Adrenal gland (tissue), 5 donors: ENCODE measurements at regions not wholly inside any gene's neighbourhood (a gene's known extent, or its start where the extent isn't known, plus 50 kb on each side); places are given as distances from the start of the nearest gene placed in this dataset.

Experiments used
- POLR2A ChIP-seq, 2 donors: fragments of 450-650 bp; IDR thresholded peaks; one replicate each; pipeline ENCODE4 v1.6.1; 2017; ENCODE audit warnings: antibody characterized with exemption in 2 of 2, mild to moderate bottlenecking in 2 of 2, moderate library complexity in 1 of 2
- TF ChIP-seq, protein P1 (sequence below), 6 experiments: fragments of 450-650 bp in 4 of 6; fragments of 200-600 bp in 2 of 6; sonication (generic) in 1 of 6; IDR thresholded peaks; 1 replicate in 5 of 6; 2 replicates in 1 of 6; pipeline versions ENCODE4 v1.5.1 to v1.8.0; 2016 to 2021; ENCODE audit warnings: antibody characterized with exemption in 6 of 6, mild to moderate bottlenecking in 2 of 6, moderate library complexity in 1 of 6
- donor health status: DM: no; HTN: no; CAD: no.

DNA sequence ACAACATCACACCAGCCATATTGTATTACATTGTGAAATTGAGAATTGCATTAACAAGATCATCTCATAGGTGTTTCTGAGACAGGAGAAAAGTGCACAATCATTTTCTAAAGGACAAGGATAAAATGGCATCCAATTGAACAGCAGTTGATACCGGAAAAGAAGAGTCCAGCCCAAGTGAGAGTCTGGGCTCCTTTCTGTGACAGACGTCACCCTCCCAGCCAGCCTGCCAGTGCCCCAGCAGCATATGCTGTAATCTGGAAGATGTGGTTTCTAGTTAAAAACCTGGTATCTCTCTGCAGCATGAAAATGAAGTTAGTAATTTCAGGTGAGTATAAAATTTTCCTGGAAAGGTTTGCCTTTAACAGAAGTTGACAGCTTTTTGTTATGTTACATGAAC, 1531.7 kb upstream of the PIK3C3 start:
- TF ChIP-seq, protein P1, sequence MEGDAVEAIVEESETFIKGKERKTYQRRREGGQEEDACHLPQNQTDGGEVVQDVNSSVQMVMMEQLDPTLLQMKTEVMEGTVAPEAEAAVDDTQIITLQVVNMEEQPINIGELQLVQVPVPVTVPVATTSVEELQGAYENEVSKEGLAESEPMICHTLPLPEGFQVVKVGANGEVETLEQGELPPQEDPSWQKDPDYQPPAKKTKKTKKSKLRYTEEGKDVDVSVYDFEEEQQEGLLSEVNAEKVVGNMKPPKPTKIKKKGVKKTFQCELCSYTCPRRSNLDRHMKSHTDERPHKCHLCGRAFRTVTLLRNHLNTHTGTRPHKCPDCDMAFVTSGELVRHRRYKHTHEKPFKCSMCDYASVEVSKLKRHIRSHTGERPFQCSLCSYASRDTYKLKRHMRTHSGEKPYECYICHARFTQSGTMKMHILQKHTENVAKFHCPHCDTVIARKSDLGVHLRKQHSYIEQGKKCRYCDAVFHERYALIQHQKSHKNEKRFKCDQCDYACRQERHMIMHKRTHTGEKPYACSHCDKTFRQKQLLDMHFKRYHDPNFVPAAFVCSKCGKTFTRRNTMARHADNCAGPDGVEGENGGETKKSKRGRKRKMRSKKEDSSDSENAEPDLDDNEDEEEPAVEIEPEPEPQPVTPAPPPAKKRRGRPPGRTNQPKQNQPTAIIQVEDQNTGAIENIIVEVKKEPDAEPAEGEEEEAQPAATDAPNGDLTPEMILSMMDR (IDR thresholded peaks at IDR 0.05) = no peak
- TF ChIP-seq POLR2A (IDR thresholded peaks at IDR 0.05) = no peak
